Activated CD8-positive, alpha-beta memory T cell treated with anti-CD3 and anti-CD28 coated beads for 4 hours (primary cell): ENCODE measurements at regions not wholly inside any gene's neighbourhood (a gene's known extent, or its start where the extent isn't known, plus 50 kb on each side); places are given as distances from the start of the nearest gene placed in this dataset.

Experiments used
- DNase-seq, 2 donors: peaks; one replicate each; pipeline ENCODE4 v3.0.0-alpha.2; 2020; ENCODE audit warnings: low read depth in 2 of 2

DNA sequence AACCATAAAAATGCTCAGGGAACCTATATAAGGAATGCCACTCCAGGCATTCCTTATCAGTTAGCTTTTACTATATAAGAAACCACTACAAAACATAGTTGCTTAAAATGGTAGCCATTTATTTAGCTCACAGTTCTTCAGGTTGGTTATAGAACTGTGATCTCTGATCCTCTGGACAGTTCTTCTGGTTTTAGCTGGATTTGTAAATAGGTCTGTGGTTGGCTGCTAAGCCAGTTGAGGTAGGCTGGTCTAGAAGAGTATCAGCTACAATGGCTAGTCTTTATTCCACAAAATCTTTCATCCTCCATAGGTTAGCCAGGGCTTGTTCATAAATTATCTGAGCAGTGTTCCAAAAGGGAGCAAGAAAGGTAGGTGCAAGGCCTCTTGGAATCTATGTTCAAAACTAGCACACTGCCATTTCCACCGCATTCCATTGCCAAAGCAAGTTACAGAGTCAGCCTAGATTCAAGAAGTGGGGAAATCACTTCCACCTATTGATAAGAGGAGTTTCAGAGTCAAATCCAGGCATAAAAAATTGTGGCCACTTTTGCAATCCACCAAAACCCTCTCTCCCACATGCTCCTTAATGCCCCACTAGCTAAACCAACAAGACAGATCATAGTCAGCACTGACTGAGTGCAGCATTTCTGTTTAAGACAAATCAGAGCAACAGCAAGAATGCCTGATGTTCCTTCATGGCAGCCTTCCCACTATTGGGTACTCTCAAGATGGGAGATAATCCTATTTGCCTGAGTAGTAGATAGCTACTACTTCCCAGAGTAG is 146.4 kb downstream of the IRS1 start:
- DNase-seq: no peak

DNA sequence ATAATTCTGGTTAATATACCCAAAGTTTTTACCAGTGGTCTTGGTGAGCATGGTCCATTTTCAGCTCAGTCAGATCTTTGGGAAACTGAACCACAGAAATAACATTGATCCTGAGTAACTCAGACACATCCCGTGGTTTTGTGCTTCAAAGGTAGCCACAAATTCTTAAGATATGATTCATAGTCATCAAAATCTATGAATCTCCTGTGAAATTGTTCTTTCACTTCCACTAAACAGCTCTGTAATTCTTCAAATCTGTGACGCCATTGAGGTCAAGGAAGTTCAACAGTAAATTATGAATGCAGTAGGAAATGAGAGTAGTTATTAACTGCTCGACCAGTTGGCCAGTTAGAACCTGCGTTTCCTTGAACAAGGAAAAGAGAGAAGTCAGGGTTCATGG is 147.3 kb downstream of the IRS1 start:
- no peak for DNase-seq

DNA sequence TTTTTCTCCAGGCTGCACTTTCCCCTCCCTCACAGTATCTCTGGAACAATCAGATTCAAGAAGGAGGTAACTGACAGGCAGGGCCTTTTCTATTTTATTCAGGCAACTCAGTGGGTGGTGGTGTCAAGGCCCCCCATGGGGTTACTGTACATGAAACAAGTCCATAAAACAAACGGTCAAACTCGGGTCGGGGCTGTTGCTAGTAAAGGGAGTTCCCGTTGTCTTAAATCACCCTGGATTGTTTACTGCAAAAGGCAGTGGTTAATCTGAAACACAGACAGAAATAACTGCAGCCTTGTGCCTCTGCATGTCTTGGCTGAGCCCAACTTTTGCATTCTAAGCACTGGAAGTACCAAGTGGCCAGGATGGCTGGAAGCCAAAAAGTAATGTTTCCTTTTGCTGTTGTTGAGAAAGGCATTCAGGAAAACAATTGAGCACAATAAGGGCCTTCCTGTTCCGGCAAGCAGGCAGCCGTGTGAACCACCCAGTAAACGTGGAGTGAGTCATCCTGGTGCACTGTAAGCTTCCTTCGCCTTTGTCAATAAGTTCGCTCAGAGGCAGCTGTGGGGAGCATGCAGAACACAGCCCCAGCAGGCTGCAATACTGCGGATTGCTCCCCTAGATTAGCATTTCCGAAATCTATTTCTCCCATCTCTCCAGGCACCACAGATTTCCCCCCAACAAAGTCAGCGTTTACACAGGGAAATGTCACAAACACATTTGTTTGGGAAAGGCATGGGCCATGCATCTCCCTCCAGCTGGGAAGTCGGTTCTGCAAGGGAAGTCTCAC is 149.6 kb downstream of the IRS1 start:
- no peak for DNase-seq

DNA sequence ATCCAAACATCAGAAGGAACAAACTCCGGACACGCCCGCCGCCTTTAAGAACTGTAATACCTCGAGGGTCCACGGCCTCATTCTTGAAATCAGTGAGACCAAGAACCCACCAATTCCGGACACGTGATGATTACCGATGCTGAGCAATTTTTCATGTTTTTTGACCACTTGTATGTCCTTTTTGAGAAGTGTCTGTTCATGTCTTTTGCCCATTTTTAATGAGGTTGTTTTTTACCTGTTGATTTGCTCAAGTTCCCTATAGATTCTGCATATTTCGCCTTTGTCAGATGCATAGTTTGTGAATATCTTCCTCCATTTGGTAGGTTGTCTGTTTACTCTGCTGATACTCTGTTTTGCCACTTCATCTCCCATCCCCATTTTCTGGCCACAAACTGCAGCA is 150.4 kb downstream of the IRS1 start:
- no peak for DNase-seq

DNA sequence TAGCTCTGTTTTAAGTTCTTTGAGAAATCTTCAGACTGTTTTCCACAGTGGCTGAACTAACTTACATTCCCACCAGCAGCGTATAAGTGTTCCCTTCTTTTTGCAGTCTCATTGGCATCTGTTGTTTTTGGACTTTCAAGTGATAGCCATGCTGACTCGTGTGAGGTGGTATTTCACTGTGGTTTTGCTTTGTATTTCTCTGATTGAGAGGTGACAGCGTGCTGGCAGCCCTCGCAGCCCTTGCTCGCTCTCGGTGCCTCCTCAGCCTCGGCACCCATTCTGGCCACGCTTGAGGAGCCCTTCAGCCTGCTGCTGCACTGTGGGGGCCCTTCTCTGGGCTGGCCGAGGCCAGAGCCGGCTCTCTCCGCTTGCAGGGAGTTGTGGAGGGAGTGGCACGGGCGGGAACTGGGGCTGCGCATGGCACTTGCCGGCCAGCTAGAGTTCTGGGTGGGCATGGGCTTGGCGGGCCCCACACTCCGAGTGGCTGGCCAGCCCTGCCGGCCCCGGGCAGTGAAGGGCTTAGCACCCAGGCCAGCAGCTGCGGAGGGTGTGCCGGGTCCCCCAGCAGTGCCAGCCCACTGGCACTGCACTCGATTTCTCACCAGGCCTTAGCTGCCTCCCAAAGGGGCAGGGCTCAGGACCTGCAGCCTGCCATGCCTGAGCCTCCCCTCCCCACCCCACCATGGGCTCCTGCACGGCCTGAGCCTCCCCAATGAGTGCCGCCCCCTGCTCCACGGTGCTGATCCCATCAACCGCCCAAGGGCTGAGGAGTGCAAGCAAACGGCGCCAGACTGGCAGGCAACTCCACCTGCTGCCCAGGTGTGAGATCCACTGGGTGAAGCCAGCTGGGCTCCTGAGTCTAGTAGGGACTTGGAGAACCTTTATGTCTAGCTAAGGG is 151.8 kb downstream of the IRS1 start:
- DNase-seq: no peak

DNA sequence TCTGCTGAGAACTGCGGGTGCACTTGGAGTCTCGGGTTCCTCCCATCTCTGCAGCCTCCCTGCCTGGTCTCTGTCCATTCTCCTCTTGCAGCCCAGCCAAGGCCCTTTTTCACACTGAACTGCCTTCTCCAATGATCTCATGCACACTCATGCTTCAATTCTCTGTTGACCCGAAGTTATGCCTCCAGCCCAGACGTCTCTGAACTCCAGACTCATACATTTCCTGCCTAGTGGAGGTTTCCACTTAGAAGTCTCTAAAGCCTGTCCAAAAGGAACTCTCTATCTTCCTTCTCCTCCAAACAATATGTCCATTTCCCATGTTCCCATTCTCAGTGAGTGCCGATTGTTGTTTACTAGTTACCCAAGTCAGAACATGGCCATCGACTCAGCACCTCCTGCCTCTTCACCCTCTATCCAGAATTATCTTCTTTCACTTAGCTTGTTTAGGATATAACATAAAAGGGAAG is 155.2 kb downstream of the IRS1 start:
- no peak for DNase-seq

DNA sequence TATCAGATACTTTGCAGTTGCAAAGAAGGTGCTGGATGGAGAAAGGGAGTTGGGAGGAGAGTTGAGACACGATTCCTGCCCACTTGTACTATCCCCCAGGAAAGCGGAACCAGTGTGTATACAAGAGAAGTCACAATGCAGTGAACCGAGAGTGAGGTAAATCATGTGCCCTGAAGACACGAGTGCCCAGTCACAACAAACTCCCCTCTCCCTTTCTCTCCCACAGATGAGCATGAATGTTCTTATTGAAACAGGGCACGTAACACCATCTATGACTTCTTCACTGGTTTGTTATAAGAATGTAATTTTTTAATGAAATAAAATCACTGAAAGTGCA is 155.7 kb downstream of the IRS1 start:
- DNase-seq: no peak

DNA sequence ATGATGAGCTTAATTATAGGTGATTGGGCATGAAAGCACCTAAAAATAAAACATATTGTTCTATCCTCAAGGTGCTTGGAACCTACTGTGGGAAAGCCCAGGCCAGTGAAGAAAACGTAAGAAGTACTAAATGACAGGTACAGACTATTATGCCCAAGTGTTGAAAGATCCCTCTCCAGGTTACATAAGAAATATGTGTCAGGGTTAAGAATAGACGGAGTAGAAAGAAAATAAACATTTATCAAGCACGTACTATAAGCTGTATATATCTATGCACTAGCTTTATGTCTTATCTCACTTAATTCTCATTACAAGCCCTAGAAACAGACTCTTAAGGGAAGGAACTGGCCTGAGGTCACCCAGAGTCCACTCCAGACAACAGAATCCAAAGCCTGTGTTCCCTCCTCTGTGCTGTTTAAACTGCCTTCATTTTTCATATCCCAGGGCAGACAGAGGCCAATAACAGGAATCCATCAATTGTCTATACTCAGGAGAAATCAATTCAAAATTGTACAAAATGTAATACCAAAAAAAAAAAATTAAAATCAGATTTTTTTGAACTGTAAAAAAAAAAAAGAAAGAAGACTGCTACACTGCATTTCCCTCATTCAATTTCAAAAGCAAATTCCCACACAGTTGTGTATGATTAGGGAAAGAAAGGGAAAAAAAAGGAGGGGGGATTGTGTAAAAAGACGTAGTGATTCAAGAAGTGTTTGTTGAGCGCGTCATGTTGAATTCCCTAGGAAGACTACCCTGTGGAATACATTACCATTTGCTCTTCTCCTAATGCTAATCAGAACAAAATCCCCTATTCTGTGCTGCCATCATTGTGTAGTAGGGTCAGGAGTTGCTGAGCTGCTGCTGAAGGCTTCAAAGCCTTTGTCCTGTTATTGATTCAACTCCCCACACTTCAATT is 156.3 kb downstream of the IRS1 start:
- DNase-seq: no peak

DNA sequence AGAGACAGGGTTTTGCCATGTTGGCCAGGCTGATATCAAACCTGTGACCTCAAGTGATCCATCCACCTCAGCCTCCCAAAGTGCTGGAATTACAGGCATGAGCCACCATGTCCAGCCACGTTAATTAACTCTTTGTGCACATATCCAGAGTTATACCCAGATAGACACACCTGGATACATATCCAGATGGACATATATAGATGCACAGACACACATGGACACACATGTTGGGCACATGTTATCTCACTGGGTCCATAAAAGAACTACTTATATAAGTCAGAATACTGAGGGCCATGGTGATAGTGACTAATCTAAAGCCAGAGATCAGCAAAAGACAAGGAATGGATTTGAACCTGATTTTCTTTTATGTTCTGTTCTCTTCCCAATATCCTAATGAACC is 158.6 kb downstream of the IRS1 start:
- DNase-seq: no peak

DNA sequence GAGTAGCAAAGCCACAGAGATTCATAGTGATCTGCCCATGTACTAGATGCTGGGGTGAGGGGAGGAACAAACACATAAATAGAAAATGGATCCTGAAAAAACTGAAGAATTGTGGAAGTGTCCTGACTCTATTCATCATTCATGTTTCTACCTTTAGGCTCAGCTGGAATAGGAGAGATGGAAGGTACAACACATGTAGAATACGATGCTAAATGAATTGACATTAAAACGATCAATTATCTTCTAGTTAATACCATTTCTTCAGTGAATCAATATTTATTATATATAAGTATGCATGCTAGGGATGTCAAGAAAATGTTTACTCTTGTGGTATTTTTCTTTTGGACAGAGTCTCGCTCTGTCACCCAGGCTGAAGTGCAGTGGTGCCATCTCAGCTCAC is 159.1 kb downstream of the IRS1 start:
- no peak for DNase-seq

DNA sequence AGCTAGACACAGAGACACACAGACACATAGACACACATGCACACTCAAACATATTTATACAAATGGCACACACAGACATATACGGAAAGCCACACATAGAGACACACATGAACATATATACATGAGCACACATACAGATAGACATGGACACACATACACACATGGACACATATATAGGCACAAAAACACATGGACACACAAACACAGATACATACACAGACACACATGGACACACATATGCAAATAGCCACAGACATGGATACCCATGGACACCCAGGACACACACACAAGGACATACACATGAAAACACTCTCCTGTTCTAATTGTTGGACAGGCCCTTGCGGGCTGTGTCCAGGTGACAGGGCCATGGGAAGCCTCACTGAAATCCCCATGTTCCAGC is 160.1 kb downstream of the IRS1 start:
- no peak for DNase-seq

DNA sequence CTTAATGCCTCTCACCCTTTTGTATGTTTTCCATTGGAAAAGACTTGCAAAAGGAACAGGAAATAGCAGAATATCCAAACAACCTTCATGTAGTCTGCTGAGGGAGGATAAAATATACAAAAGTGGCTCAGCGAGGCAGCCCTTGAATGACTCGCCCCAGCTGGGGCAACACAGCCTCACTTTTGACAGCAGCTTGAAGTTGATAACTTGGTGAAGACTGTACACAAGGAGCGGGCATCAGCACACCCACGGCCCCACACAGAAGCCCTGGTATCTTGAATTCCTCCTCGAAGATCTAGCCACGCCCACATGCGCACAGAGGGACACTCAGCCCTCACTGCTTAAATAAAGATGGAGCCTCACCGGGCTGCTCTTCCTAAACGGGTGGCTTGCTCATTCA is 161.0 kb downstream of the IRS1 start:
- no peak for DNase-seq

DNA sequence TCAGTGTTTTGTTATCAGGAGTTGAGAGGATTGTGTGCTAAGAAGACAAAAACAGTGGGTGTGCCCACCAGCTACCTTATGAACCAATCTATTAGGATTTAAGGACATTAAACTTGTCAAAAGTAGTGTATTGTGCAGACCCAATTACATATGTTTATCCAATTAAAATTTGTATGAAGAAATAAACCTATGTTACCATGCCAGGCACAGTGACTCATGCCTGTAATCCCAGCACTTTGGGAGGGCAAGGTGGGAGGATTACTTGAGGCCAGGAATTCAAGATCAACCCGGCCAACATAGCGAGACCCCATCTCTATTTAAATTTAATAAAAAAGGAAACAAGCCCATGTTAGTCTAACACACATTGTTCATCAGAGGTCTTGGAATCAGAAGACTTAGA is 162.2 kb downstream of the IRS1 start:
- no peak for DNase-seq

DNA sequence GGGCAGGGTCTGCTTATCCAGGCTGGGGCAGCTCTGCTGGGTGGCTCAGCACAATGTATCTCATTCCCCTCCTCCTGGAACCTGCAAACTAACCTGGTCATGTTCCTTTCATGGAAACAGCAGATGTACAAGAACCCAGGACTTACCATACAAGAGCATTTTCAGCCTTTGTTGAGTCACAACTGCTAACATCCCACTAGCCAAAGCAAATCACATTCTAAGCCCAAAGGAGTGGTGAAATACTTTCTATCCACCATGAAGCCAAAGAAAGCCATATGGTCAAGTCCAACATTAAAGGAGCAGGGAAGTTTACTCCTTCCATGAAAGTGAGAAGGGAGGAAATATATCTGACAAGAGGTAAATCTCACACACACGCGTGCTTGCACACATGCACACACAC is 163.0 kb downstream of the IRS1 start:
- no peak for DNase-seq

DNA sequence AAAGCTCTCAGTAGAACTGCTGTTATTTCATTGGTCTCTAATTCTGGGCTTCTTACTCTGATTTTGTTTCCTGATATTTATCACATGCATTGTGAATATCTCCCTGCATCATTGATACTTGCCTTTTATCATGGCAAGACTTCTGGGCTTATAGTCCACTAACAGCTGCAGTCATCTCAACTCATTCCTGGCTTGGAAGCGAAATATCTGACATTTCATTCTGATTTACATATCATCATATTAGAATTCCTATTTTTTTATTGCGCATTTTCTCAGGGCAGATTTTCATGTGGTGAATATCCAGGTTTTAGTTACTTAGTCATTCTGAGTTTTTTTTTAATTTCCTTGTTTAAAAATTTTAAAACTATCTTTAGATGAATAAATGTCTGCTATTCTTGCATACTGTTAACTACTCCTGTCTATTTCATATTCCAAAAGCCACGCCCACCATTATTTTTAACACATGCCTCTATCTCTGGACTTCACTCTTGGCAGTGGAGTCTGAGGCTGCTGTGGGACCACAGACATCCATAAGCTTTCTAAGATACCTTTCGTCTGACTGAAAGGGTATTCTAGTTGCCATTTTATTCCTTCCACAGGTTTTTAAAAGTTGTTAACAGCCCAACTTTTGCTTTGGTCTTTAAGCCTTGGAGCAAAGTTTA is 164.5 kb downstream of the IRS1 start:
- no peak for DNase-seq

DNA sequence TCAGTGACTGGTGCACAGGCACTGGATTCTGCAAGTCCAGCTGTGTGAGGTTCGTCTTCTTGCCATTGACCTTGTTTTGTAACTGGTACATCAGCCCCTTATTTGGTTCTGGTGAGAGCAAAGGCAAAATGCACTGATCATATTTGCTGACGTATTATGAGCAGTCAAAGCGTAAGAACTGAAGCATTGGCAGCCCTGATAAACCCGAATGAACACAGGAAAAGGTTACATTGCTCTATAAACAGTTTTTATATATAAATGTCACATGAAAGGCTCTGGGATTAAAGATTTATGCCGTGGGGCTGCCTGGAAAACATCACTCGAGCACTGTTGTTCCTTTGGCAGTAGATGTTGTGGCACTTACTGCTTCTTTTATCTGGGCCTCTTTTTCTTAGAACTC is 167.9 kb downstream of the IRS1 start:
- no peak for DNase-seq

DNA sequence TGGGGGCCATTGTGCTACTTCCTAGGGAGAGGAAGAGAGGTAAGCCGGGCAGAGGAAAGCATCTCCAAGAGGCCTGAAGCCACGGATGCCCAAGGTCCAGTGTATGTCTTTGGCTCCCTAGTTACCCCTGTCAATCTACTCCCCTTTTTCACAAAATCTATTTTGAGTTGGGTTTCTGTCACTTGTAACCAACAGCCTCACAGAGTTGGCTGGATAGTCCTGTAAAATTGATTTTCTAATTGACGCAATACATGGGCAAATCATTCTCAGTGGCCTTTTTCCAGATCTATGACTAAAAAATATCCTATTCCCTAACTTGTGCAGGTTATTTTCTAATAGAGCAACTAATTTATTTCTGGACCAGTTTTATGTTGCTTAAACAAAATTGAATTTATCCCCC is 168.4 kb downstream of the IRS1 start:
- DNase-seq: no peak

DNA sequence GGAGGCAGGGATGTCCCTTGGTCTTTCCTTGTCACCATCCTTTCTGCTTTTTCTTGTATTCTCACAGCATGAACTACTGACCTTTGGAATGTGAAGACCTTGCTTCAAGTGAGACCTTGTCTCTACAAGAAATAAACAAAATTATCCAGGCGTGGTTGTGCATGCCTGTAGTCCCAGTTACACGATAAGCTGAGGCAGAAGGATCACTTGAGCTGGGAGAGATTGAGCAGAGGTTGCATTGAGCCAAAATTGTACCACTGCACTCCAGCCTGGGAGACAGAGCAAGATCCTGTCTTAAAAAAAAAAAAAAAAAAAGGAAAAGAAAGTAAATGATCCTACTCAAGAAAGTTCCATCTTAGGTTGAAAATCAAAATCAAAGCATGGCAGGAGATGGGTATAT is 173.7 kb downstream of the IRS1 start:
- no peak for DNase-seq

DNA sequence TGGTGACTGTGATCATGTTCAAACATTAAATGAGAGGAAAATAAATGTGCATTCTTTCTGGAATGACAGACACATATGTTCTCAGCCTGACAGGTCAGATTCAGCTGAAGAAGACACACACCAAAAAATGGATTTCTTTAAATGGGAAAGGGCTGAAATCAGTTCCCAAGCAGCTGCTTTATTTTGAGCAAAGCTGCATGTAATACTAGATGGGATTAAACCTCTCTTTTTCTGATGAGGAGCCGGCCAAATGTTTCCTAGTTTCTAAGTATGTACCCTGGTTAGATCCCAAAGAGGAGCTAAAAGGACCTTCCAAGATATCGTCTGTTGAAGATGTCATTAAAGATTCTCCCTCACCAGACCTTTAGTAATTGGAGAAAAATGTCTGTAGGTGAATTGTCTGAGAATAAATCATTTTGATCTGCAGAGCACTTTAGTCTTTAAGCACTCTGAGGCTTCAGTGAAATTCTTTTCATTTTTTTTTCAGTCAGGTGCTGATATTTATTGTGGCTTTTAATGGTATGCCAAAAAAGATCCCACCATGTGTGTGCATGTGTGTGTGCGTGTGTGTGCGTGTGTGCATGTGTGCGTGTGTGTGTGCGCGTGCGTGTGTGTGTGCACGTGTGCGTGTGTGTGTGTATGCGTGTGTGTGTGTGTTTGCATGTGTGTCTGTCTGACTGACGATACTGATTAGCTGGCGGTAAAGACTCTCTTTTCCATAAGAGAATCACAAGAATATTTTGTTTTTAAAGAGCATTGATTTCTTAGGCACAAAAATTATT is 175.8 kb downstream of the IRS1 start:
- DNase-seq: no peak

DNA sequence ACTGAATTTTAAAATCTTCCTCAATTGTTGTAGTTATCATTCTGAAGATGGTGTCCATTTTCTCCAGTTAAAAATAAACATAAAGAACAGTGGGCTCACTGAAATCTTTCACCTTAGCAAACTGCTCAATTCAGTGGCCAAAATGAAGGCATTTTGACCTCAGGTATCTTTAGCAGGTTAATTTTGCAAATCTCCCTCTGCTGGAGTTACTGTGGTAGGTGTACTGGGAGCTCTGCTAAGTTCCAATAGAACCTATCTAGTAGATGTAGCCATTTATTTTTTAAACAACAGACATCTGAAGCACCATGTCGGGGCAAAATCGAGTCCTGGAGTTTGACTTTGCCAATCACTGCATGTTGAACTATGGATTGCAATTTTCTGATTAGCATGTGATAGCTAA is 177.1 kb downstream of the IRS1 start:
- no peak for DNase-seq
